CD4-positive, alpha-beta memory T cell (primary cell): ENCODE measurements at regions not wholly inside any gene's neighbourhood (a gene's known extent, or its start where the extent isn't known, plus 50 kb on each side); places are given as distances from the start of the nearest gene placed in this dataset.

Experiments
- CTCF ChIA-PET: fragments of 350-600 bp; sonication (Branson Sonifier 250); formaldehyde crosslinking; loops from one replicate; lab custom pipeline; 2021; ENCODE audit warnings: inconsistent platforms; ENCODE audit not compliant: partially characterized antibody; lab: Charles Lee
- POLR2A ChIA-PET: fragments of 350-600 bp; sonication (Branson Sonifier 250); formaldehyde crosslinking; loops from one replicate; lab custom pipeline; 2021; ENCODE audit not compliant: partially characterized antibody; lab: Charles Lee
- DNase-seq, 5 donors: peaks; one replicate each; pipeline versions ENCODE4 v3.0.0 to v3.0.0-alpha.2; 2020 to 2022; ENCODE audit warnings: mixed read lengths in 1 of 5
- H3K27ac ChIP-seq: one replicate; pipeline ENCODE4 v1.7.0; 2013; ENCODE audit warnings: low read depth, low read length
- H3K27me3 ChIP-seq: 2 replicates; pipeline ENCODE4 v1.7.0; 2013; ENCODE audit warnings: mild to moderate bottlenecking, low read length, moderate library complexity; ENCODE audit not compliant: insufficient read depth
- H3K36me3 ChIP-seq: 2 replicates; pipeline ENCODE4 v1.7.0; 2013; ENCODE audit warnings: mild to moderate bottlenecking, low read length, moderate library complexity; ENCODE audit not compliant: insufficient read depth
- H3K4me1 ChIP-seq: 2 replicates; pipeline ENCODE4 v1.7.0; 2013; ENCODE audit warnings: mild to moderate bottlenecking, low read length, moderate library complexity; ENCODE audit not compliant: insufficient read depth
- H3K4me3 ChIP-seq, 2 donors: one replicate each; pipeline ENCODE4 v1.7.0; 2013; ENCODE audit warnings: low read length in 2 of 2, mild to moderate bottlenecking in 1 of 2
- H3K9me3 ChIP-seq, 2 donors: one replicate each; pipeline ENCODE4 v1.7.0; 2013; ENCODE audit warnings: low read length in 2 of 2, control low read depth in 1 of 2; ENCODE audit not compliant: control insufficient read depth in 1 of 2
- H3K27ac Mint-ChIP-seq, 7 donors: one replicate each; pipeline ENCODE4 v1.8.0; 2020 to 2021; ENCODE audit warnings: mixed read lengths in 7 of 7, mild to moderate bottlenecking in 6 of 7, inconsistent platforms in 3 of 7, moderate library complexity in 3 of 7
- H3K27me3 Mint-ChIP-seq, 2 donors: one replicate each; pipeline ENCODE4 v1.8.0; 2020 to 2021; ENCODE audit warnings: mixed read lengths in 2 of 2
- H3K36me3 Mint-ChIP-seq, 2 donors: one replicate each; pipeline ENCODE4 v1.8.0; 2020 to 2021; ENCODE audit warnings: mixed read lengths in 2 of 2, inconsistent platforms in 1 of 2, mild to moderate bottlenecking in 1 of 2
- H3K4me1 Mint-ChIP-seq, 4 donors: one replicate each; pipeline ENCODE4 v1.8.0; 2020 to 2021; ENCODE audit warnings: mixed read lengths in 4 of 4, mild to moderate bottlenecking in 1 of 4
- H3K4me3 Mint-ChIP-seq, 8 donors: one replicate each; pipeline ENCODE4 v1.8.0; 2020 to 2021; ENCODE audit warnings: mixed read lengths in 8 of 8, mild to moderate bottlenecking in 7 of 8, moderate library complexity in 6 of 8, inconsistent platforms in 3 of 8
- H3K9me3 Mint-ChIP-seq, 8 donors: one replicate each; pipeline ENCODE4 v1.8.0; 2020 to 2021; ENCODE audit warnings: mixed read lengths in 8 of 8, mild to moderate bottlenecking in 5 of 8, inconsistent platforms in 3 of 8, moderate library complexity in 1 of 8
- intact Hi-C: fragments of 100-400 bp; cut with micrococcal nuclease; formaldehyde crosslinking; loops from one replicate; pipeline ENCODE4 v1.15.1; 2023

GRCh38 chr10:21082206-21082605, 185.1 kb upstream of the NEBL start:
- intact Hi-C loops, result no loop called here
- no peaks in the 10 kb centered on the region for H3K36me3 ChIP-seq
- CTCF ChIA-PET, result no interaction called here
- H3K27ac Mint-ChIP-seq, result no peak overlapping the region
- H3K4me3 ChIP-seq, result no peak overlapping the region
- H3K4me3 Mint-ChIP-seq, result no peak overlapping the region
- H3K27me3 ChIP-seq, result no peaks in the 10 kb centered on the region
- H3K27me3 Mint-ChIP-seq, result peaks cover 0 to 3% of the 10 kb centered on the region in 2 donors
- DNase-seq, result no peak
- no peak overlapping the region for H3K27ac ChIP-seq
- no peaks in the 10 kb centered on the region for H3K4me1 ChIP-seq
- H3K36me3 Mint-ChIP-seq, result no peaks in the 10 kb centered on the region
- no peaks in the 10 kb centered on the region for H3K9me3 ChIP-seq
- peaks cover 0 to 3% (median 0%) of the 10 kb centered on the region in 8 donors for H3K9me3 Mint-ChIP-seq
- POLR2A ChIA-PET, result no interaction called here
- no peaks in the 10 kb centered on the region for H3K4me1 Mint-ChIP-seq

DNA sequence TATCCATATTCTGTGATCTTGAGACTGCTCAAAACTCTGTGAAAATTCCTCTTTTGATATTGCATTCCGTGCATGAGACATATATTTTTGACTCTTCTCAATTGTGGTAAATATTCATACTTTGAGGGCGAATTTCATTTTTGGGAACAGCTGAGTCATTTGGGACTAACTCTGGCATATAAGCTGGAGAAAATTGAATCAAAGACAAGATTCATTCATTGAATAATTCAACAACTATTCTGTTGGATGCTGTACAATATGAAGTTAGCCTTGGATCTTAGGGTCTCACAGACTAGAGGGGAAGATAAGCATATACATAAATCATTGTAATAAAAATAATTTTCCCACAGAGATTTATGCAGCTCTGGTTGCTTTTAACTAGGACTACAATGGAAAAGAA, 183.2 kb upstream of the NEBL start:
- H3K4me3 ChIP-seq, result no peak overlapping the region
- intact Hi-C loops, result no loop called here
- ChIA-PET CTCF (no interaction called here), POLR2A (no interaction called here)
- Mint-ChIP-seq H3K9me3 (no peaks in the 10 kb centered on the region), H3K4me1 (no peaks in the 10 kb centered on the region), H3K4me3 (no peak overlapping the region), H3K27ac (no peak overlapping the region), H3K36me3 (no peaks in the 10 kb centered on the region), H3K27me3 (peaks cover 0 to 5% of the 10 kb centered on the region in 2 donors)
- DNase-seq, result no peak
- no peaks in the 10 kb centered on the region for H3K36me3 ChIP-seq
- H3K9me3 ChIP-seq, result no peaks in the 10 kb centered on the region
- no peaks in the 10 kb centered on the region for H3K4me1 ChIP-seq
- H3K27ac ChIP-seq, result no peak overlapping the region
- no peaks in the 10 kb centered on the region for H3K27me3 ChIP-seq

GRCh38 chr10:21079330-21079658, 182.2 kb upstream of the NEBL start:
- H3K36me3 Mint-ChIP-seq, result no peaks in the 10 kb centered on the region
- Histone ChIP-seq H3K4me1 (no peaks in the 10 kb centered on the region), H3K4me3 (no peak overlapping the region), H3K36me3 (no peaks in the 10 kb centered on the region), H3K9me3 (no peaks in the 10 kb centered on the region), H3K27ac (no peak overlapping the region), H3K27me3 (no peaks in the 10 kb centered on the region)
- DNase-seq, result no peak
- no peaks in the 10 kb centered on the region for H3K4me1 Mint-ChIP-seq
- POLR2A ChIA-PET, result no interaction called here
- H3K27me3 Mint-ChIP-seq, result peaks cover 0 to 5% of the 10 kb centered on the region in 2 donors
- CTCF ChIA-PET, result no interaction called here
- no peak overlapping the region for H3K4me3 Mint-ChIP-seq
- H3K27ac Mint-ChIP-seq, result no peak overlapping the region
- no peaks in the 10 kb centered on the region for H3K9me3 Mint-ChIP-seq
- intact Hi-C loops, result no loop called here

GRCh38 chr10:21078410-21079329, 181.6 kb upstream of the NEBL start:
- H3K27me3 Mint-ChIP-seq, result peaks cover 0 to 5% of the 10 kb centered on the region in 2 donors
- no peaks in the 10 kb centered on the region for H3K9me3 Mint-ChIP-seq
- H3K36me3 Mint-ChIP-seq, result no peaks in the 10 kb centered on the region
- no peaks in the 10 kb centered on the region for H3K36me3 ChIP-seq
- intact Hi-C loops, result no loop called here
- H3K4me1 ChIP-seq, result no peaks in the 10 kb centered on the region
- H3K27me3 ChIP-seq, result no peaks in the 10 kb centered on the region
- no peak overlapping the region for H3K27ac ChIP-seq
- ChIA-PET CTCF (interaction anchor here (0.6 kb wide), 1 partner anchor 875 kb away, joined by 3 read pairs; no protein-coding TSS in a partner anchor), POLR2A (no interaction called here)
- no peak overlapping the region for H3K27ac Mint-ChIP-seq
- no peak overlapping the region for H3K4me3 ChIP-seq
- DNase-seq, result no peak
- no peaks in the 10 kb centered on the region for H3K4me1 Mint-ChIP-seq
- H3K4me3 Mint-ChIP-seq, result no peak overlapping the region
- H3K9me3 ChIP-seq, result no peaks in the 10 kb centered on the region

GRCh38 chr10:21077681-21078080, 180.6 kb upstream of the NEBL start:
- Mint-ChIP-seq H3K4me1 (no peaks in the 10 kb centered on the region), H3K36me3 (no peaks in the 10 kb centered on the region), H3K9me3 (no peaks in the 10 kb centered on the region), H3K27me3 (peaks cover 0 to 5% of the 10 kb centered on the region in 2 donors), H3K27ac (no peak overlapping the region), H3K4me3 (no peak overlapping the region)
- H3K4me3 ChIP-seq, result no peak overlapping the region
- H3K9me3 ChIP-seq, result no peaks in the 10 kb centered on the region
- intact Hi-C loops, result no loop called here
- no peaks in the 10 kb centered on the region for H3K4me1 ChIP-seq
- ChIA-PET CTCF (interaction anchor here (0.6 kb wide), 1 partner anchor 876 kb away, joined by 3 read pairs; no protein-coding TSS in a partner anchor), POLR2A (no interaction called here)
- H3K27me3 ChIP-seq, result no peaks in the 10 kb centered on the region
- no peak overlapping the region for H3K27ac ChIP-seq
- no peak for DNase-seq
- no peaks in the 10 kb centered on the region for H3K36me3 ChIP-seq

GRCh38 chr10:21076381-21076780, 179.3 kb upstream of the NEBL start:
- ChIA-PET CTCF (no interaction called here), POLR2A (no interaction called here)
- H3K4me3 Mint-ChIP-seq, result no peak overlapping the region
- H3K9me3 Mint-ChIP-seq, result no peaks in the 10 kb centered on the region
- no peaks in the 10 kb centered on the region for H3K4me1 ChIP-seq
- no peaks in the 10 kb centered on the region for H3K27me3 ChIP-seq
- no peak overlapping the region for H3K4me3 ChIP-seq
- intact Hi-C loops, result no loop called here
- H3K4me1 Mint-ChIP-seq, result no peaks in the 10 kb centered on the region
- H3K9me3 ChIP-seq, result no peaks in the 10 kb centered on the region
- no peak overlapping the region for H3K27ac Mint-ChIP-seq
- H3K27ac ChIP-seq, result no peak overlapping the region
- DNase-seq, result no peak
- H3K36me3 ChIP-seq, result no peaks in the 10 kb centered on the region
- peaks cover 0 to 5% of the 10 kb centered on the region in 2 donors for H3K27me3 Mint-ChIP-seq
- H3K36me3 Mint-ChIP-seq, result no peaks in the 10 kb centered on the region

- DNase-seq, result no peak
- no peaks in the 10 kb centered on the region for H3K9me3 ChIP-seq
- intact Hi-C loops, result no loop called here
- CTCF ChIA-PET, result no interaction called here
- H3K4me3 ChIP-seq, result no peak overlapping the region
- Mint-ChIP-seq H3K9me3 (no peaks in the 10 kb centered on the region), H3K4me3 (no peak overlapping the region), H3K27me3 (peaks cover 0 to 5% of the 10 kb centered on the region in 2 donors), H3K36me3 (no peaks in the 10 kb centered on the region), H3K27ac (no peak overlapping the region), H3K4me1 (no peaks in the 10 kb centered on the region)
- no peaks in the 10 kb centered on the region for H3K36me3 ChIP-seq
- POLR2A ChIA-PET, result no interaction called here
- H3K4me1 ChIP-seq, result no peaks in the 10 kb centered on the region
- no peaks in the 10 kb centered on the region for H3K27me3 ChIP-seq
- H3K27ac ChIP-seq, result no peak overlapping the region
Observed at GRCh38 chr10:21075880-21076279, 178.8 kb upstream of the NEBL start.
